Astrocyte (in vitro differentiated cells and primary cell): ENCODE measurements at regions not wholly inside any gene's neighbourhood (a gene's known extent, or its start where the extent isn't known, plus 50 kb on each side); places are given as distances from the start of the nearest gene placed in this dataset.

Experiments
- DNase-seq: peaks from one replicate; pipeline ENCODE4 v3.0.0-alpha.2; 2010; ENCODE audit warnings: low read depth
- FAIRE-seq: peaks from 2 replicates; lab custom pipeline; 2011; peaks lifted over from hg19 to GRCh38; lab: Jason Lieb, UNC
- H2AFZ ChIP-seq: 2 replicates; pipeline ENCODE4 v1.6.0; 2012; ENCODE audit warnings: low read depth, low read length, inconsistent platforms
- H3K27ac ChIP-seq: 2 replicates; pipeline ENCODE4 v1.5.1; 2011; ENCODE audit warnings: low read depth, low read length, inconsistent platforms
- H3K27me3 ChIP-seq: 2 replicates; pipeline ENCODE4 v1.6.0; 2011; ENCODE audit warnings: low read length, inconsistent platforms; ENCODE audit not compliant: insufficient read depth
- H3K36me3 ChIP-seq: 2 replicates; pipeline ENCODE4 v1.5.1; 2011; ENCODE audit warnings: low read length, inconsistent platforms; ENCODE audit not compliant: insufficient read depth
- H3K4me1 ChIP-seq: 2 replicates; pipeline ENCODE4 v1.5.1; 2011; ENCODE audit warnings: low read length, inconsistent platforms; ENCODE audit not compliant: insufficient read depth
- H3K4me2 ChIP-seq: 2 replicates; pipeline ENCODE4 v1.6.0; 2012; ENCODE audit warnings: low read length, inconsistent platforms
- H3K4me3 ChIP-seq: 2 replicates; pipeline ENCODE4 v1.5.1; 2011; ENCODE audit warnings: low read depth, mild to moderate bottlenecking, low read length, inconsistent platforms; ENCODE audit not compliant: insufficient read depth
- H3K79me2 ChIP-seq: 2 replicates; pipeline ENCODE4 v1.6.0; 2012; ENCODE audit warnings: mild to moderate bottlenecking, low read length, inconsistent platforms; ENCODE audit not compliant: insufficient read depth
- H3K9ac ChIP-seq: 2 replicates; pipeline ENCODE4 v1.6.0; 2012; ENCODE audit warnings: mild to moderate bottlenecking, low read length, inconsistent platforms
- H3K9me3 ChIP-seq: 2 replicates; pipeline ENCODE4 v1.5.1; 2012; ENCODE audit warnings: low read depth, mild to moderate bottlenecking, low read length, inconsistent platforms; ENCODE audit not compliant: insufficient read depth
- H4K20me1 ChIP-seq: 2 replicates; pipeline ENCODE4 v1.6.0; 2012; ENCODE audit warnings: low read length, inconsistent platforms; ENCODE audit not compliant: insufficient read depth
- H3K27ac Mint-ChIP-seq: one replicate; pipeline ENCODE4 v1.8.0; 2021; ENCODE audit warnings: mild to moderate bottlenecking, mixed read lengths; ENCODE audit not compliant: unreplicated experiment
- H3K27me3 Mint-ChIP-seq: one replicate; pipeline ENCODE4 v1.8.0; 2021; ENCODE audit warnings: low read depth, mixed read lengths; ENCODE audit not compliant: unreplicated experiment
- H3K36me3 Mint-ChIP-seq: one replicate; pipeline ENCODE4 v1.8.0; 2021; ENCODE audit warnings: low read depth, mixed read lengths; ENCODE audit not compliant: unreplicated experiment
- H3K4me1 Mint-ChIP-seq: one replicate; pipeline ENCODE4 v1.8.0; 2021; ENCODE audit warnings: low read depth, mixed read lengths; ENCODE audit not compliant: unreplicated experiment
- H3K4me3 Mint-ChIP-seq: one replicate; pipeline ENCODE4 v1.8.0; 2021; ENCODE audit warnings: mild to moderate bottlenecking, moderate library complexity, mixed read lengths; ENCODE audit not compliant: unreplicated experiment
- H3K9me3 Mint-ChIP-seq: one replicate; pipeline ENCODE4 v1.8.0; 2021; ENCODE audit warnings: mild to moderate bottlenecking, mixed read lengths; ENCODE audit not compliant: unreplicated experiment
- EZH2 ChIP-seq: IDR thresholded peaks from 2 replicates; pipeline ENCODE4 v1.6.1; 2012; ENCODE audit warnings: mild to moderate bottlenecking, low read length, inconsistent platforms; ENCODE audit not compliant: insufficient read depth
- TF ChIP-seq, protein P1 (sequence below): IDR thresholded peaks from 2 replicates; pipeline ENCODE4 v1.5.1; 2011; ENCODE audit warnings: low read depth, mild to moderate bottlenecking, inconsistent platforms, low read length, moderate library complexity; ENCODE audit not compliant: insufficient read depth

DNA sequence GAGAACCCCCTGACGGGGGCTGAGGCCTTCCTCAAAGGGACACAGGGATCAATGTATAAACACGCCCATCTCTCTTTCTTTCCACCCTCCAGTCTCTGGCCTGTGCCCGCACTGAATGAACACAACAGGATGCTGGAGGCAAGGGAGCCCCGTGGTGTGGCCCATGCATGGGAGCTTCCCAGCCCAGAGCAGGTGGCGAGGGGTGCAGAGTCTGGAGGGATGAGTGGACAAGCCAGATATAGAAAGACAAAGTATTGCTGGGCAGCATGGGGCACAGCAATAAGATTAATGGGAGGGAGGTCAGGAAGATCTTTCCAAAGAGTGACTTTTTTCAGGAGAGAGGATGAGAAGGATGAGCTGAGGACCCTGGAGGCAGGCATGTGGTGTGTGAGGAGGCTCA lies 103.7 kb downstream of the C5orf15 start:
- FAIRE-seq = no peak
- Histone ChIP-seq H3K27ac (no peak overlapping the region), H3K9ac (no peak overlapping the region), H4K20me1 (no peaks in the 10 kb centered on the region), H3K36me3 (no peaks in the 10 kb centered on the region), H3K79me2 (no peaks in the 10 kb centered on the region), H2AFZ (no peak overlapping the region), H3K27me3 (peaks cover 4% of the 10 kb centered on the region), H3K4me3 (no peak overlapping the region), H3K4me2 (no peak overlapping the region), H3K4me1 (peaks cover 5% of the 10 kb centered on the region), H3K9me3 (no peaks in the 10 kb centered on the region)
- Mint-ChIP-seq H3K27ac (no peak overlapping the region), H3K9me3 (peaks cover 2% of the 10 kb centered on the region), H3K36me3 (peaks cover 2% of the 10 kb centered on the region), H3K4me3 (no peak overlapping the region), H3K27me3 (peaks cover 55% of the 10 kb centered on the region), H3K4me1 (no peaks in the 10 kb centered on the region)
- TF ChIP-seq, protein P1, sequence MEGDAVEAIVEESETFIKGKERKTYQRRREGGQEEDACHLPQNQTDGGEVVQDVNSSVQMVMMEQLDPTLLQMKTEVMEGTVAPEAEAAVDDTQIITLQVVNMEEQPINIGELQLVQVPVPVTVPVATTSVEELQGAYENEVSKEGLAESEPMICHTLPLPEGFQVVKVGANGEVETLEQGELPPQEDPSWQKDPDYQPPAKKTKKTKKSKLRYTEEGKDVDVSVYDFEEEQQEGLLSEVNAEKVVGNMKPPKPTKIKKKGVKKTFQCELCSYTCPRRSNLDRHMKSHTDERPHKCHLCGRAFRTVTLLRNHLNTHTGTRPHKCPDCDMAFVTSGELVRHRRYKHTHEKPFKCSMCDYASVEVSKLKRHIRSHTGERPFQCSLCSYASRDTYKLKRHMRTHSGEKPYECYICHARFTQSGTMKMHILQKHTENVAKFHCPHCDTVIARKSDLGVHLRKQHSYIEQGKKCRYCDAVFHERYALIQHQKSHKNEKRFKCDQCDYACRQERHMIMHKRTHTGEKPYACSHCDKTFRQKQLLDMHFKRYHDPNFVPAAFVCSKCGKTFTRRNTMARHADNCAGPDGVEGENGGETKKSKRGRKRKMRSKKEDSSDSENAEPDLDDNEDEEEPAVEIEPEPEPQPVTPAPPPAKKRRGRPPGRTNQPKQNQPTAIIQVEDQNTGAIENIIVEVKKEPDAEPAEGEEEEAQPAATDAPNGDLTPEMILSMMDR = no peak
- no peak for TF ChIP-seq EZH2
- no peak for DNase-seq

DNA sequence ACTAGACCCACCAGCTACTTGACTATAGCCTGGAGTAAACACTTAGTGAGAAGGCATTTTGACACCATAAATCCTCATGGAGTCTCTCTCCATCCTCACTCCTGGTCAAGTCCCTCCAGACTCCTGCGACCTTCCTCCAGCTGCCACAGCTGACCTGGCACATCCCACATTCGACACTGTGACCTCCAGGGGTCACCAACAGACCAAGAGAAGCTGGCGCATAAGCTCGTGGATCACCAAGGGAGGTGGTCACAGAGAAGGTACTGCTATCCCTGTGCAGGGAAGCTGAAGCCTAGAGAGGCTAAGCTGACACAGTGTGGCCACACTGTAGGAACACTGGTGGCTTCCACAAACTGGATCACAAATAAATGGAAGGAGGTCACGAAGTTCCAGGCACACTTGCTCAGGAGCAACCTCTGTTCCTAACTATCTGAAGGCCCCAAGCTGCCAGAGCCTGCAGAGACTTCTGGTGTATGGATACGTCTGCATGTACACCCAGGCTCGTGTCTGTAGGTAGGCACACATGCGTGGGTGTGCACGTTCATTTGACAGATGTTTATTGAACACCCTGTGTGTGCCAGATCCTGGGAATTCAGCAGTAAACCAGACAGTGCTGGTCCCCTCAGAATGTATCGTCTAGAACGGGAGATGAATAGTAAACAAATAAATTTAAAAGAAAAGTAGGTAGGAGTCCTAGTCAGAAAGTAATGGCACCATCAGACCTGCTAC lies 104.4 kb downstream of the C5orf15 start:
- DNase-seq = no peak

More for the DNA sequence above, 104.4 kb downstream of the C5orf15 start:
- Histone ChIP-seq H3K4me3 (no peak overlapping the region), H3K4me1 (no peaks in the 10 kb centered on the region), H3K36me3 (no peaks in the 10 kb centered on the region), H3K4me2 (no peak overlapping the region), H4K20me1 (no peaks in the 10 kb centered on the region), H3K79me2 (no peaks in the 10 kb centered on the region), H2AFZ (no peak overlapping the region), H3K27me3 (peaks cover 4% of the 10 kb centered on the region), H3K9me3 (no peaks in the 10 kb centered on the region), H3K27ac (no peak overlapping the region), H3K9ac (no peak overlapping the region)
- Mint-ChIP-seq H3K27me3 (peaks cover 57% of the 10 kb centered on the region), H3K4me1 (no peaks in the 10 kb centered on the region), H3K36me3 (peaks cover 5% of the 10 kb centered on the region), H3K27ac (no peak overlapping the region), H3K4me3 (no peak overlapping the region), H3K9me3 (peaks cover 4% of the 10 kb centered on the region)
- TF ChIP-seq, protein P1 = no peak
- no peak for TF ChIP-seq EZH2
- FAIRE-seq = no peak
